K562 (cell line): ENCODE measurements at regions not wholly inside any gene's neighbourhood (a gene's known extent, or its start where the extent isn't known, plus 50 kb on each side); places are given as distances from the start of the nearest gene placed in this dataset.

Experiments
- CHD2 ChIP-seq: IDR thresholded peaks from 2 replicates; pipeline ENCODE4 v1.6.1; 2011; ENCODE audit warnings: low read depth, low read length
- MTA3 ChIP-seq: fragments of 450-650 bp; formaldehyde crosslinking; IDR thresholded peaks from 2 replicates; pipeline ENCODE4 v1.6.1; 2017; ENCODE audit warnings: mild to moderate bottlenecking, borderline replicate concordance
- SP1 ChIP-seq: sonication (generic); formaldehyde crosslinking; IDR thresholded peaks from 2 replicates; pipeline ENCODE4 v1.8.1; 2022; ENCODE audit warnings: mild to moderate bottlenecking, missing genetic modification reagents
- SUPT5H ChIP-seq: fragments of 450-650 bp; IDR thresholded peaks from 2 replicates; pipeline ENCODE4 v1.6.1; 2016
- ZEB2 ChIP-seq: fragments of 450-650 bp; IDR thresholded peaks from 2 replicates; pipeline ENCODE4 v1.6.1; 2016
- TF ChIP-seq, protein P1 (sequence below): fragments of 450-650 bp; IDR thresholded peaks from 2 replicates; pipeline ENCODE4 v1.6.1; 2018; ENCODE audit warnings: mild to moderate bottlenecking, low read depth; ENCODE audit not compliant: partially characterized antibody
- TF ChIP-seq, protein P2 (sequence below): fragments of 250-450 bp; sonication (Bioruptor Pico); IDR thresholded peaks from 2 replicates; pipeline ENCODE4 v1.4.0; 2020; ENCODE audit warnings: borderline replicate concordance
- TF ChIP-seq, protein P3 (sequence below): sonication (generic); formaldehyde crosslinking; IDR thresholded peaks from 2 replicates; pipeline ENCODE4 v1.8.1; 2022; ENCODE audit warnings: missing genetic modification reagents
- TF ChIP-seq, protein P4 (sequence below), 3 experiments: IDR thresholded peaks in 2 of 3; conservative IDR thresholded peaks in 1 of 3; 2 replicates each; pipeline ENCODE4 v1.5.1; 2011 to 2012; ENCODE audit warnings: low read length in 3 of 3, mild to moderate bottlenecking in 3 of 3, control low read depth in 2 of 3, improper control_type of control experiment in 1 of 3, inconsistent platforms in 1 of 3, low read depth in 1 of 3, mixed read lengths in 1 of 3, moderate library complexity in 1 of 3; ENCODE audit not compliant: insufficient read depth in 2 of 3
- TF ChIP-seq, protein P5 (sequence below): fragments of 200-800 bp; sonication (Bioruptor generic); IDR thresholded peaks from 2 replicates; pipeline ENCODE4 v1.6.1; 2017; ENCODE audit warnings: missing genetic modification characterization, missing compliant biosample characterization

DNA sequence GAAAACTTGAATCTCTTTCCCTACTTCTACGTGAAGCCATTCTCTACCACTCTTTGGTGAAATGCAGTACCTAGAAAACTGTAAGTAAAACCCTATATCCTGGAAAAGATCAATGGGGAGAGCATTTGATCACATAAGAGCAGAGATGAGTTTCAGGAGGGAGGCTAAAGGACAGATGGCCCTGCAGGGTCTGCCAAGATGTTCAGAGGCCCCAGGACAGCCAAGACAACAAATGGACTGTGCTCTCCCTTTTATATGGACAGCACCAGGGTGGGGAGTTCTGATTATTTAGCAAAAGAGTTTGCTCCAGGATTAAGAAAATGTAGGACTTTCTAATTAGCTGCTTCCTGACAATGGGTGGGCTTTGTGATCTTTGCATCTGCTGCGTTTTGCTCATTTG, 101.7 kb downstream of the DCK start:
- TF ChIP-seq ZEB2, result no peak
- TF ChIP-seq, protein P1, sequence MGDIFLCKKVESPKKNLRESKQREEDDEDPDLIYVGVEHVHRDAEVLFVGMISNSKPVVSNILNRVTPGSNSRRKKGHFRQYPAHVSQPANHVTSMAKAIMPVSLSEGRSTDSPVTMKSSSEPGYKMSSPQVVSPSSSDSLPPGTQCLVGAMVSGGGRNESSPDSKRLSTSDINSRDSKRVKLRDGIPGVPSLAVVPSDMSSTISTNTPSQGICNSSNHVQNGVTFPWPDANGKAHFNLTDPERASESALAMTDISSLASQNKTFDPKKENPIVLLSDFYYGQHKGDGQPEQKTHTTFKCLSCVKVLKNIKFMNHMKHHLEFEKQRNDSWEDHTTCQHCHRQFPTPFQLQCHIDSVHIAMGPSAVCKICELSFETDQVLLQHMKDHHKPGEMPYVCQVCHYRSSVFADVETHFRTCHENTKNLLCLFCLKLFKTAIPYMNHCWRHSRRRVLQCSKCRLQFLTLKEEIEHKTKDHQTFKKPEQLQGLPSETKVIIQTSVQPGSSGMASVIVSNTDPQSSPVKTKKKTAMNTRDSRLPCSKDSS, result no peak
- TF ChIP-seq, protein P2, sequence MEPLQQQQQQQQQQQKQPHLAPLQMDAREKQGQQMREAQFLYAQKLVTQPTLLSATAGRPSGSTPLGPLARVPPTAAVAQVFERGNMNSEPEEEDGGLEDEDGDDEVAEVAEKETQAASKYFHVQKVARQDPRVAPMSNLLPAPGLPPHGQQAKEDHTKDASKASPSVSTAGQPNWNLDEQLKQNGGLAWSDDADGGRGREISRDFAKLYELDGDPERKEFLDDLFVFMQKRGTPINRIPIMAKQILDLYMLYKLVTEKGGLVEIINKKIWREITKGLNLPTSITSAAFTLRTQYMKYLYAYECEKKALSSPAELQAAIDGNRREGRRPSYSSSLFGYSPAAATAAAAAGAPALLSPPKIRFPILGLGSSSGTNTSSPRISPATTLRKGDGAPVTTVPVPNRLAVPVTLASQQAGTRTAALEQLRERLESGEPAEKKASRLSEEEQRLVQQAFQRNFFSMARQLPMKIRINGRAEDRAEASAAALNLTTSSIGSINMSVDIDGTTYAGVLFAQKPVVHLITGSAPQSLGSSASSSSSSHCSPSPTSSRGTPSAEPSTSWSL, result no peak
- TF ChIP-seq, protein P3, sequence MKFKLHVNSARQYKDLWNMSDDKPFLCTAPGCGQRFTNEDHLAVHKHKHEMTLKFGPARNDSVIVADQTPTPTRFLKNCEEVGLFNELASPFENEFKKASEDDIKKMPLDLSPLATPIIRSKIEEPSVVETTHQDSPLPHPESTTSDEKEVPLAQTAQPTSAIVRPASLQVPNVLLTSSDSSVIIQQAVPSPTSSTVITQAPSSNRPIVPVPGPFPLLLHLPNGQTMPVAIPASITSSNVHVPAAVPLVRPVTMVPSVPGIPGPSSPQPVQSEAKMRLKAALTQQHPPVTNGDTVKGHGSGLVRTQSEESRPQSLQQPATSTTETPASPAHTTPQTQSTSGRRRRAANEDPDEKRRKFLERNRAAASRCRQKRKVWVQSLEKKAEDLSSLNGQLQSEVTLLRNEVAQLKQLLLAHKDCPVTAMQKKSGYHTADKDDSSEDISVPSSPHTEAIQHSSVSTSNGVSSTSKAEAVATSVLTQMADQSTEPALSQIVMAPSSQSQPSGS (CRISPR knock-in tag), result no peak
- TF ChIP-seq, protein P4, sequence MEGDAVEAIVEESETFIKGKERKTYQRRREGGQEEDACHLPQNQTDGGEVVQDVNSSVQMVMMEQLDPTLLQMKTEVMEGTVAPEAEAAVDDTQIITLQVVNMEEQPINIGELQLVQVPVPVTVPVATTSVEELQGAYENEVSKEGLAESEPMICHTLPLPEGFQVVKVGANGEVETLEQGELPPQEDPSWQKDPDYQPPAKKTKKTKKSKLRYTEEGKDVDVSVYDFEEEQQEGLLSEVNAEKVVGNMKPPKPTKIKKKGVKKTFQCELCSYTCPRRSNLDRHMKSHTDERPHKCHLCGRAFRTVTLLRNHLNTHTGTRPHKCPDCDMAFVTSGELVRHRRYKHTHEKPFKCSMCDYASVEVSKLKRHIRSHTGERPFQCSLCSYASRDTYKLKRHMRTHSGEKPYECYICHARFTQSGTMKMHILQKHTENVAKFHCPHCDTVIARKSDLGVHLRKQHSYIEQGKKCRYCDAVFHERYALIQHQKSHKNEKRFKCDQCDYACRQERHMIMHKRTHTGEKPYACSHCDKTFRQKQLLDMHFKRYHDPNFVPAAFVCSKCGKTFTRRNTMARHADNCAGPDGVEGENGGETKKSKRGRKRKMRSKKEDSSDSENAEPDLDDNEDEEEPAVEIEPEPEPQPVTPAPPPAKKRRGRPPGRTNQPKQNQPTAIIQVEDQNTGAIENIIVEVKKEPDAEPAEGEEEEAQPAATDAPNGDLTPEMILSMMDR (IDR thresholded peaks at IDR 0.05 in 2 of 3, conservative IDR thresholded peaks at IDR 0.05 in 1 of 3; ENCODE audit: insufficient read depth in 2 of 3, low read depth in 1 of 3, low read length in 3 of 3), result no peak
- no peak for TF ChIP-seq MTA3
- TF ChIP-seq SP1, result no peak
- no peak for TF ChIP-seq SUPT5H
- TF ChIP-seq CHD2, result no peak
- TF ChIP-seq, protein P5, sequence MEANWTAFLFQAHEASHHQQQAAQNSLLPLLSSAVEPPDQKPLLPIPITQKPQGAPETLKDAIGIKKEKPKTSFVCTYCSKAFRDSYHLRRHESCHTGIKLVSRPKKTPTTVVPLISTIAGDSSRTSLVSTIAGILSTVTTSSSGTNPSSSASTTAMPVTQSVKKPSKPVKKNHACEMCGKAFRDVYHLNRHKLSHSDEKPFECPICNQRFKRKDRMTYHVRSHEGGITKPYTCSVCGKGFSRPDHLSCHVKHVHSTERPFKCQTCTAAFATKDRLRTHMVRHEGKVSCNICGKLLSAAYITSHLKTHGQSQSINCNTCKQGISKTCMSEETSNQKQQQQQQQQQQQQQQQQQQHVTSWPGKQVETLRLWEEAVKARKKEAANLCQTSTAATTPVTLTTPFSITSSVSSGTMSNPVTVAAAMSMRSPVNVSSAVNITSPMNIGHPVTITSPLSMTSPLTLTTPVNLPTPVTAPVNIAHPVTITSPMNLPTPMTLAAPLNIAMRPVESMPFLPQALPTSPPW, result no peak
